HG03460 (cell line): ENCODE measurements at regions not wholly inside any gene's neighbourhood (a gene's known extent, or its start where the extent isn't known, plus 50 kb on each side); places are given as distances from the start of the nearest gene placed in this dataset.

Source experiments
- ATAC-seq: cut with Tn5 transposase; IDR thresholded peaks from one replicate; pipeline ENCODE4 v1.9.1; 2021; ENCODE audit not compliant: unreplicated experiment

- no peak for ATAC-seq
Measured at GRCh38 chr2:13005761-13006335, 289.1 kb downstream of the TRIB2 start.

- no peak for ATAC-seq
Measured at GRCh38 chr2:13006426-13006825, 289.7 kb downstream of the TRIB2 start.

GRCh38 chr2:13006829-13007717 is 290.3 kb downstream of the TRIB2 start:
- ATAC-seq = peak; percentile 83

- no peak for ATAC-seq
Measured at GRCh38 chr2:13009027-13009642, 292.4 kb downstream of the TRIB2 start.

GRCh38 chr2:13010283-13010682 is 293.5 kb downstream of the TRIB2 start:
- no peak for ATAC-seq

- no peak for ATAC-seq
Measured at GRCh38 chr2:13014783-13015182, 298.0 kb downstream of the TRIB2 start.

GRCh38 chr2:13015532-13016320 is 299.0 kb downstream of the TRIB2 start:
- ATAC-seq = no peak

- ATAC-seq = no peak
Measured at GRCh38 chr2:13018490-13018889, 301.8 kb downstream of the TRIB2 start.

GRCh38 chr2:13019781-13020180 is 303.0 kb downstream of the TRIB2 start:
- ATAC-seq = no peak

- no peak for ATAC-seq
Measured at GRCh38 chr2:13020469-13020868, 303.7 kb downstream of the TRIB2 start.

GRCh38 chr2:13021470-13021957 is 304.8 kb downstream of the TRIB2 start:
- ATAC-seq = no peak

GRCh38 chr2:13030606-13031005 is 313.9 kb downstream of the TRIB2 start:
- no peak for ATAC-seq

- no peak for ATAC-seq
Measured at GRCh38 chr2:13034861-13035260, 318.1 kb downstream of the TRIB2 start.

GRCh38 chr2:13035866-13036265 is 319.1 kb downstream of the TRIB2 start:
- no peak for ATAC-seq

GRCh38 chr2:13040043-13040442 is 323.3 kb downstream of the TRIB2 start:
- no peak for ATAC-seq

GRCh38 chr2:13046557-13047165 is 329.9 kb downstream of the TRIB2 start:
- no peak for ATAC-seq

- ATAC-seq = no peak
Measured at GRCh38 chr2:13050764-13051163, 334.0 kb downstream of the TRIB2 start.

- no peak for ATAC-seq
Measured at GRCh38 chr2:13052547-13052946, 335.8 kb downstream of the TRIB2 start.

- ATAC-seq = no peak
Measured at GRCh38 chr2:13056259-13056843, 339.6 kb downstream of the TRIB2 start.

- no peak for ATAC-seq
Measured at GRCh38 chr2:13057671-13058070, 340.9 kb downstream of the TRIB2 start.
